Brain pericyte (primary cell): ENCODE measurements at regions not wholly inside any gene's neighbourhood (a gene's known extent, or its start where the extent isn't known, plus 50 kb on each side); places are given as distances from the start of the nearest gene placed in this dataset.

Source experiments
- DNase-seq: peaks from one replicate; pipeline ENCODE4 v3.0.0-alpha.2; 2012; ENCODE audit warnings: low read depth, low spot score

GRCh38 chr2:6401301-6401700 lies 464.4 kb downstream of the CMPK2 start:
- no peak for DNase-seq

GRCh38 chr2:6408057-6408456 lies 457.6 kb downstream of the CMPK2 start:
- DNase-seq, result no peak

- no peak for DNase-seq
Measured at GRCh38 chr2:6410313-6410712, 455.4 kb downstream of the CMPK2 start.

GRCh38 chr2:6412533-6413091 lies 453.1 kb downstream of the CMPK2 start:
- no peak for DNase-seq

GRCh38 chr2:6417050-6417449 lies 448.7 kb downstream of the CMPK2 start:
- no peak for DNase-seq

- no peak for DNase-seq
Measured at GRCh38 chr2:6418291-6418690, 447.4 kb downstream of the CMPK2 start.

- no peak for DNase-seq
Measured at GRCh38 chr2:6421138-6421730, 444.5 kb downstream of the CMPK2 start.

- no peak for DNase-seq
Measured at GRCh38 chr2:6421888-6422287, 443.8 kb downstream of the CMPK2 start.

GRCh38 chr2:6423157-6423556 lies 442.6 kb downstream of the CMPK2 start:
- no peak for DNase-seq

- no peak for DNase-seq
Measured at GRCh38 chr2:6423944-6424343, 441.8 kb downstream of the CMPK2 start.

GRCh38 chr2:6425032-6425431 lies 440.7 kb downstream of the CMPK2 start:
- DNase-seq, result no peak

- DNase-seq, result no peak
Measured at GRCh38 chr2:6429210-6429986, 436.3 kb downstream of the CMPK2 start.

- no peak for DNase-seq
Measured at GRCh38 chr2:6434438-6434837, 431.3 kb downstream of the CMPK2 start.

- no peak for DNase-seq
Measured at GRCh38 chr2:6441800-6442199, 423.9 kb downstream of the CMPK2 start.

GRCh38 chr2:6442252-6442985 lies 423.3 kb downstream of the CMPK2 start:
- DNase-seq, result no peak

- no peak for DNase-seq
Measured at GRCh38 chr2:6443061-6443823, 422.5 kb downstream of the CMPK2 start.

- no peak for DNase-seq
Measured at GRCh38 chr2:6444514-6444913, 421.2 kb downstream of the CMPK2 start.

- DNase-seq, result no peak
Measured at GRCh38 chr2:6445156-6445555, 420.6 kb downstream of the CMPK2 start.

- DNase-seq, result no peak
Measured at GRCh38 chr2:6446938-6447608, 418.6 kb downstream of the CMPK2 start.

GRCh38 chr2:6448893-6449292 lies 416.8 kb downstream of the CMPK2 start:
- DNase-seq, result no peak

GRCh38 chr2:6449343-6449742 lies 416.4 kb downstream of the CMPK2 start:
- DNase-seq, result no peak
